HG02623 (cell line): ENCODE measurements at regions not wholly inside any gene's neighbourhood (a gene's known extent, or its start where the extent isn't known, plus 50 kb on each side); places are given as distances from the start of the nearest gene placed in this dataset.

Experiments
- ATAC-seq: cut with Tn5 transposase; IDR thresholded peaks from one replicate; pipeline ENCODE4 v1.9.1; 2021; ENCODE audit warnings: moderate library complexity; ENCODE audit not compliant: unreplicated experiment

GRCh38 chr2:16149349-16150243 is 209.2 kb downstream of the MYCN start:
- ATAC-seq: no peak

- ATAC-seq: no peak
Observed at GRCh38 chr2:16148632-16149348, 208.4 kb downstream of the MYCN start.

- no peak for ATAC-seq
Observed at GRCh38 chr2:16142383-16143361, 202.3 kb downstream of the MYCN start.

DNA sequence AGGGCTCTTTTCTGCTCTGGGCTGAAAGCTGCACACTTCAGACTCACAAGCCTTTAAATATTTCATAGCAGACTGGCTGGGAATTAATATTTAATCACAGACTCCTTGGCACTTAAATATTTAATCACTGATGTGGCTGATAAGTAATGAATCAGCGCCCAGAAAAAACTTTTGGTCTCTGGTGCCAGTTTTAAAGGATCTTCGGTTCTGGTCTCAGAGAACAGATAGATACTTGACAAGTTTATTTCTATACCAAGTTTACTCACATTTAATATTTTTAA is 201.2 kb downstream of the MYCN start:
- ATAC-seq: no peak

DNA sequence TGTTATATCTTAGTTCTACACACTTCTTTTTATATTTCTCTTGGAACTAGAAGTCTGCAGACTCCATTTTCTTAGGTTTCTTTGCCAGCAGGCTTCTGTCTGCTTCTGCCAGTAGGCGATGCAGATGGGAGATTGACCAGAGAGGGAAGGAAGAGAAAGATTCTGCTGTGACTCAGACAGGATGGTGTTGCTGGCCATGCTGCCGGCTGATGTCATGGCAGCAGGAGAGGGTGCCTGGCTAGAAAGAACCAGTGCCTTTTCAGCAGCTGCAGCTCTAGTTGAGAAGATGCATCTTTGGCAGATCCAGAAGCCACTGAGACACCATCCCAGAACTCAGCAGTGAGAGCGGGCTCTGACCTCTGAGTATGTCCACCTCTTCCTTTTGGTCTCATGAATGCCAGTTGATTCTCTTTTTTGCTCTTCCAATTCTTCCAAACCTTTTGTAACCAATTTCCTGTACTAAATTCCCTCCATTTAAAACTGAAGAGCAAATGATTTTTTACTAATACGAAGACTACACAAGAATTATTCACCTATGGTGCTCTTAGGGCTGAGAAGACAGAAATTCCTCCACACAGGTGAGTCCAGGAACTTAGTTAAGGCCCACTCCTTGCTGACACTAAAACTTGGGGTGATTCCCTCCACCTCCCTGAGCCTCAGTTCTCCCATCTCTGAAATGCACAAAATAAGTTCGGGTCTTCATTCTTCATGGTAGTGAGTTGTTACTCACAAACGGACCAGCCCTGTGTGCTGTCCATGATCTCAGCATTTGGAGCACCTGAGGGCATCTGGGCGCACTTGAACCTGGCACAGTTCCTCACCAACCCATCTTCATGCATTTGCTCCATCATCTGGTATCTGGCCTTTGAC is 200.7 kb downstream of the MYCN start:
- no peak for ATAC-seq

DNA sequence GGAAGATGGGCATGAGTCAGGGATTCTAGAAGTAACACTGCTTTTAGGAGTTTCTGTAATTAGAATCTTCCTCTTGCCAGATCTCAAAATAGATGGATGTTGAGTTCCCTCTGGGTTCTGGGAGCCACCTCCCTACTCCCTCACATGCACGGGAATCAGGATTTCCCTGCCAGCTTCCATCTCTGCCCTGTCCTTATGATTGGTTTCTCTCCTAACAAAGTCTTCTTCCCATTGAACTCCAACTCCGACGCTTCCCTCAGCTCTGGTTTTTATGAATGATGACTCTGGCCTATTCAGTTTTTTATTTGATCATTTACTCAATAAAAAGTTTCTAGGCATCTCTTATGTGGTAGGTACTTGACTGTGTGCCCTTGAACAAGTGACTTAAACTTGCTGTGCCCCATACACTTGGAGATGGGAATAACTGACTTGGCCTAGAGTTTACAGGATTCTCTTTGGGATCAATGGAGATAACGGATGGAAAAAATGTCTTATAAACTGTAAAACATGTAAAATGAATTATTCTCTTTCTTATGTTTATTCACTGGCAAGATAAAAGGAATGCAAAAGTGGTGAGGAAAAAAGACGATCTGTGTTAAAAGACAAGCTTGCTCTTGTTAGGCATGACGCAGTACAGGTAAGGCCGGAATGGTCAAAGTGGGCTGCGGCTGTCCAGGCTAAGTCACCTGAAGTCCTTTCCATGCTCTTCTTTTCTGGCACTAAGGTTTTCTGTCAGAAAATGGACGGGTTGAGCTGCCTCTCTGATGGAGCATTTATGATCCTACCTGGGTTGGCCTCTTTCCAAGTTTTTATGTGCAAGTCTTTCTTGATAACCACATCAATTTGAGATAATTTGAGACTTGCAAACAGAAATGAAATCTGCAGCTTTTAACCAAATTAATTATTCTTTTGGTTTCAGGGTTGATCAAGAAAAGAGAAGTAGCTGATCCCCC is 199.6 kb downstream of the MYCN start:
- no peak for ATAC-seq

DNA sequence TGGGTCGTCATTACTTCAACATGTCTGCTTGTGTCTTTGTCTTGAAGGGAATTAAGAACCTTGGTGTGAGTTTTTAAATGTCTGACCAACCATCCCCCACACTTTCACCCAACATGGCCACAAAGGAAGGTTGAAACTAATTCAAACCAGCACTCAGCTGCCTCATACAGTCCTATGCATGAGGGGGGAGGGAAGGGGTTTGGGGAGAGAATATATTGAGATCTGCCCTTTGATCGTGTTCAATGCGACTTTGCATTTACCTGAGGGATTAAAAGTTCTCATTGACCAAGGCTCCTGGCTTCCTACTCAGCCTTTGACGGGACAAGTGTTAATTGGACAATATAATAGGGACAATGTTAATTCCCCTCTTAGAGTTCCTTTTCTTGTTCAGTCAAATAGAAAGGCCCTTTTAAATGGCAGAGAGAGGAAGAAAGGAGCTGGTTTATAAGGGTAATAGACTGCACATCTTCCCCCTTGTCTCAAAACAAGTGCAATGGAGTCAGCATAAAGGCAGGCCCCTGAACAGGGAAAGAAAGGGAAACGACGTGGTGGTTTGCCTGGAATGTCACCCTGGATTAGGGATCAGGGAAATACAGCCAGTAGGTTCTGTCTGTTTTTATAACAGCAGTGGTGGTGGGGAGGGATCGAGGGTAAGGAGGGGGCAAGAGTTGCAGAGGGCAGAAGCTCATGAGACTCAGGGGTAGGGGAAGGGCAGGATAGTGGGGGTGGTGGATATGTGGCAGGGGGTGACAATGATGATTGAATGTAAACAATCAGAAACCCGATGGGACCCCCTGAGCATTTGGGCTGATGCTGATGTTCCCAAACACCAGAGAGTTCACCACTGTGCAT is 198.7 kb downstream of the MYCN start:
- ATAC-seq: no peak

- ATAC-seq: no peak
Observed at GRCh38 chr2:16137080-16137755, 196.9 kb downstream of the MYCN start.

DNA sequence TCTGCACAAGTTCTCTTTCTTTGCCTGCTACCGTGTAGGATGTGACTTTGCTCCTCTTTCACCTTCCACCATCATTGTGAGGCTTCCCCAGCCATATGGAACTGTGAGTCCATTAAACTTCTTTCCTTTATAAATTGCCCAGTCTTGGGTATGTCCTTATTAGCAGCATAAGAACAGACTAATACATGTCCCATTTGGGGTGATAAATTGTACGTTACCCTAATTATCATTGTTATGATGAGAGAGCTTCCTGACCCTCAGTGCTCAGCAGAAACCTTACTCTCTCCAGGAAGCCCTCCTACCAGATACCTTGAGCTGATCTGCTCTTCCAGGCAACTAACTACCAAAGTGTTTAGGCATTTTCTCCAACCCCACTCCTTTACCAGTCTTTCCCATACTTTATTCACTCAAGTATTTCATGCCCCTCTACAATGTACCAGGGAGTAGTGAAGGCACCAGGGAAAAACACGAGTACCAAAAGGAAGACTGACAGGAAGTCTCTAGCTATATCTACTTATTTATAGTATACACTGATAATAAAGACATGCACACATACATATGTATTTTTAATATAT is 196.2 kb downstream of the MYCN start:
- ATAC-seq: no peak

GRCh38 chr2:16135913-16136310 is 195.6 kb downstream of the MYCN start:
- ATAC-seq: no peak

GRCh38 chr2:16135196-16135912 is 195.0 kb downstream of the MYCN start:
- no peak for ATAC-seq

DNA sequence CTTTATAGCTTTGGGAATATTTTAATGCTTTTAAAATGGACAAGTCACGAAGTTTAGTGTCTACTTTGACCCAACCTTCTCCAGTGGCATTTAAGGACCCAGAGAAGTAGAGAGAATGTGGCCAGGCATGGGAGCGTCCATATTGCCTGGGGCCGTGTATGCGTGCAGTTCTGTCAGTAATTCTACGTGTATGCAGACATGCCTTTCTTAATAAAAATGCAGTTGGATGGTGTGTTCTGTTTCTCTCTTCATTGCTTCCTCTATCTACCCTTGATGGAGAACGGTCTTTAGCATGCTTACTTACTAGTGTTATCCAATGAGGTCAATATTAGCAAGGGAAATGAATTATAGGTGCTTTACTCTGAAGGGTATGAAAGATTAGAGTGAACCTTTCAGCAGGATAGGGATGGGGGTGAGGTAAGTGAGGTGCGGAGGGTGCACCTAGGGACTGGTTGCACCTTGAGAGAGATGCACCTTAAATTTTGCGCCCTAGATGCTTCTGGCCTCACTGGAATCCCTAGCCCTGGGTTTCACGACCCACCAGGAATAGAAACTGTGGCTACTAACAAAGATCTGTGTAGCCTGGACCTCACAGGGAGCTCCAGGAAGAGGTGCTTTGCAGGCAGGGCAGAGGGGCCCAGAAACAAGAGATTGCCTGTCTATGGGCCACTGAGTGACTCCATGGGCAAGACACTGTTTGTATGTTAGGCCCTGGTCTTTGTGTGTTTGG is 194.3 kb downstream of the MYCN start:
- ATAC-seq: no peak

GRCh38 chr2:16130906-16131400 is 190.6 kb downstream of the MYCN start:
- ATAC-seq: no peak

DNA sequence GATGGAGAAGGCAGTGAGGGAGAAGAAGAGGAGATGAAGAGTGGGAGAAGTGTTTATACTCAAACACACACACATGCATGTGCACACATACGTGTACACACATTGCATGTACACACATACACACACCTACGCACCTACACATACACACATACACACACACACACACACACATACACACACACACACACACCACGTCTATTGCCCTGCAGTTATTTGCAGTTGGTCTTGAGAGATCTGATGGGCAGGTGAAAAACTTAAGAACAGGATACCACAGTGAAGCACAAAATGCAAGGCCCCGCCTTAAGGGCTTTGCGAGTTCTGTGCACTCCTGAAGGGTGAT is 190.2 kb downstream of the MYCN start:
- no peak for ATAC-seq

GRCh38 chr2:16129716-16130540 is 189.6 kb downstream of the MYCN start:
- ATAC-seq: no peak
